Activated naive CD8-positive, alpha-beta T cell treated with anti-CD3 and anti-CD28 coated beads, Interleukin-2, amount 10 ng/mL, durations not matched to agents 7 days and 5 days (primary cell): ENCODE measurements at regions not wholly inside any gene's neighbourhood (a gene's known extent, or its start where the extent isn't known, plus 50 kb on each side); places are given as distances from the start of the nearest gene placed in this dataset.
"Not testable (repeated sequence)": the region's sequence is repeated elsewhere in the genome, so short reads cannot be mapped to it uniquely, and the experiment has no call there.

Source experiments
- ATAC-seq: fragments of 150-1000 bp; cut with Tn5 transposase; one replicate; pipeline ENCODE4 v1.10.0; 2021; ENCODE audit warnings: low read depth, moderate library complexity
- POLR2A ChIA-PET: fragments of 350-600 bp; sonication (Branson Sonifier 250); formaldehyde crosslinking; loops from one replicate; lab custom pipeline; 2021; ENCODE audit warnings: antibody characterized with exemption; lab: Charles Lee
- DNase-seq: peaks from one replicate; pipeline ENCODE4 v3.0.0; 2021
- H3K27ac Mint-ChIP-seq: one replicate; pipeline ENCODE4 v1.8.0; 2022; ENCODE audit warnings: mild to moderate bottlenecking, mixed read lengths
- H3K27me3 Mint-ChIP-seq: one replicate; pipeline ENCODE4 v1.8.0; 2022; ENCODE audit warnings: mild to moderate bottlenecking, moderate library complexity, mixed read lengths
- H3K36me3 Mint-ChIP-seq: one replicate; pipeline ENCODE4 v1.8.0; 2021; ENCODE audit warnings: mild to moderate bottlenecking, mixed read lengths
- H3K4me1 Mint-ChIP-seq: one replicate; pipeline ENCODE4 v1.8.0; 2021; ENCODE audit warnings: mixed read lengths
- H3K4me3 Mint-ChIP-seq: one replicate; pipeline ENCODE4 v1.8.0; 2022; ENCODE audit warnings: mild to moderate bottlenecking, moderate library complexity, mixed read lengths
- H3K9me3 Mint-ChIP-seq: one replicate; pipeline ENCODE4 v1.8.0; 2021; ENCODE audit warnings: mixed read lengths

GRCh38 chr2:4219101-4219500 lies 515.7 kb downstream of the DCDC2C start:
- Mint-ChIP-seq H3K27ac (no peak overlapping the region), H3K27me3 (no peaks in the 10 kb centered on the region), H3K9me3 (peaks cover 1% of the 10 kb centered on the region), H3K4me1 (no peaks in the 10 kb centered on the region), H3K36me3 (no peaks in the 10 kb centered on the region), H3K4me3 (no peak overlapping the region)
- POLR2A ChIA-PET, result no interaction called here
- DNase-seq (no peak), ATAC-seq (no peak)

GRCh38 chr2:4219571-4219970 lies 516.2 kb downstream of the DCDC2C start:
- H3K27me3 Mint-ChIP-seq, result no peaks in the 10 kb centered on the region
- peaks cover 1% of the 10 kb centered on the region for H3K9me3 Mint-ChIP-seq
- H3K4me3 Mint-ChIP-seq, result no peak overlapping the region
- ATAC-seq (no peak), DNase-seq (no peak)
- POLR2A ChIA-PET, result no interaction called here
- H3K36me3 Mint-ChIP-seq, result no peaks in the 10 kb centered on the region
- H3K4me1 Mint-ChIP-seq, result no peaks in the 10 kb centered on the region
- no peak overlapping the region for H3K27ac Mint-ChIP-seq

DNA sequence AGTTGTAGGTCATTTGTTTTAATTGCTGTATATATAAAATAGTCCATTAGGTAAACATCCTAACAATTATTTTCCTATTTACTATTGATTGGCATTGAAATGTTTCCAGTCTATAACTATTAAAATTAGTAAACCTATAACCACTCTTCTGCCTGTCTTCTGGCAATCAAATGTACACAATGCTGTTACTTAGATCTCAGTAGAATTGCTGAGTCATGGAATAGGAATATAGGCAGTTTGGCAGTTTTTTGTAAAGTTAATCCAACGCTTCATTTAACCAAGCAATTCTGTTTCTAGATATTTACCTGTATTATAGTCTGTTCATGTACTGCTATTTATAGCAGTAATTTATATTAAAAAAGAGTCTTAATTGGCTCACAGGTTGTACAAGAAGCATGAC lies 518.1 kb downstream of the DCDC2C start:
- no peaks in the 10 kb centered on the region for H3K27me3 Mint-ChIP-seq
- H3K9me3 Mint-ChIP-seq, result peaks cover 1% of the 10 kb centered on the region
- no peaks in the 10 kb centered on the region for H3K4me1 Mint-ChIP-seq
- H3K27ac Mint-ChIP-seq, result no peak overlapping the region
- no peak for DNase-seq
- no peaks in the 10 kb centered on the region for H3K36me3 Mint-ChIP-seq
- no peak overlapping the region for H3K4me3 Mint-ChIP-seq
- POLR2A ChIA-PET, result no interaction called here
- no peak for ATAC-seq

GRCh38 chr2:4221845-4222244 lies 518.5 kb downstream of the DCDC2C start:
- Mint-ChIP-seq H3K27ac (no peak overlapping the region), H3K4me3 (no peak overlapping the region), H3K36me3 (no peaks in the 10 kb centered on the region), H3K4me1 (no peaks in the 10 kb centered on the region), H3K9me3 (peaks cover 1% of the 10 kb centered on the region), H3K27me3 (no peaks in the 10 kb centered on the region)
- POLR2A ChIA-PET, result no interaction called here
- ATAC-seq (no peak), DNase-seq (no peak)

DNA sequence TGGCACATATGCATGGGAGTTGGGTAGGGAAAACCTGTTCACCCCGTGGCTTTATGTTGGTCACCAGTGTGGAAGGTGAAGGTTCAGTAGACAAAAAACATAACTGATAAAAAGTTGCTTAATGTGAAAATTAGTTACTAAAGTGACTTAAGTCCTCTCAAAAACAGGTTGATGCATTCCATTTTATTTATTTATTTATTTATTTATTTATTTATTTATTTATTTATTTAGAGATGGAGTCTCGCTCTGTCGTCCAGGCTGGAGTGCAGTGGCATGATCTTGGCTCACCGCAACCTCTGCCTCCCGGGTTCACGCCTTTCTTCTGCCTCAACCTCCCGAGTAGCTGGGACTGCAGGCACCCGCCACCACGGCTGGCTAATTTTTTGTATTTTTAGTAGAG lies 541.0 kb downstream of the DCDC2C start:
- H3K27me3 Mint-ChIP-seq, POLR2A ChIA-PET, H3K4me3 Mint-ChIP-seq, DNase-seq, H3K4me1 Mint-ChIP-seq, ATAC-seq, H3K9me3 Mint-ChIP-seq, H3K27ac Mint-ChIP-seq, H3K36me3 Mint-ChIP-seq: not testable (repeated sequence)

DNA sequence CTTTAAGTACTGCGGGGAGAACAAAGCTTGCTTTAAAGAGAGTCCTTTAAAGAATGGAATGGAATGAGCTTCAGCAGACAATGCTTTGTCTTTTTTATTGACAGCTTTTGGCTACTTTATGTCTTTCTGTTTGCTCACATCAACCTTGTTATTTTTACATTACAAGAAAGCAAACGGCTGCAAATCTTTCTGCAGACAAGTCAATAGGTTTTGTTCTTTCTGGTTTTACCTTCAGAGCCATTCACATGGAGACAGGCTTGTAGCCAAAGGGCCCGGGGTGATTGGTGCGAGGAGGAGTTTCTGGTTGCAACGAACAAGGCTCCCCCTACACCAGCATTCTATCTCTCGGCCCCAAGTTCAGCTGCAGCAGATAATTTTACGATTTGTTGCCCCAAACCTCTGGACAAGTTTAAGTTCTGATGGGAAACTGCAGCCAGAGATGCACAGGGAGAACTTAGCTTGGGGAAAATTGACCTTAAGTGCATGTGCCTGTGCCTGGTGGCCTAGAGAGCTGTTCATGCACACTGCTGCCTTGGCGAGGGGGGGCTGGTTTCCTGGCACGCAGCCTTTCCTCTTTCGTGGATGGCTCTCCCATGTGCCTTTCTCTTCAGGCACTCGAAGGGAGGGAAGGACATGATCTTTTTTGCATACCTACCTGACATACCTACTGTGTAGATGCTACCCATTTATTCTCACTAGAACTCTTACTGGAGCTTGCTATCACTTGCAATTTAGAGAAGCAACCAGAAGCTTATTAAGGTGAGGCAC lies 543.2 kb downstream of the DCDC2C start:
- ATAC-seq (no peak), DNase-seq (no peak)
- peaks cover 2% of the 10 kb centered on the region for H3K9me3 Mint-ChIP-seq
- H3K27me3 Mint-ChIP-seq, result no peaks in the 10 kb centered on the region
- no peak overlapping the region for H3K4me3 Mint-ChIP-seq
- no peak overlapping the region for H3K27ac Mint-ChIP-seq
- POLR2A ChIA-PET, result no interaction called here
- no peaks in the 10 kb centered on the region for H3K4me1 Mint-ChIP-seq
- H3K36me3 Mint-ChIP-seq, result no peaks in the 10 kb centered on the region

DNA sequence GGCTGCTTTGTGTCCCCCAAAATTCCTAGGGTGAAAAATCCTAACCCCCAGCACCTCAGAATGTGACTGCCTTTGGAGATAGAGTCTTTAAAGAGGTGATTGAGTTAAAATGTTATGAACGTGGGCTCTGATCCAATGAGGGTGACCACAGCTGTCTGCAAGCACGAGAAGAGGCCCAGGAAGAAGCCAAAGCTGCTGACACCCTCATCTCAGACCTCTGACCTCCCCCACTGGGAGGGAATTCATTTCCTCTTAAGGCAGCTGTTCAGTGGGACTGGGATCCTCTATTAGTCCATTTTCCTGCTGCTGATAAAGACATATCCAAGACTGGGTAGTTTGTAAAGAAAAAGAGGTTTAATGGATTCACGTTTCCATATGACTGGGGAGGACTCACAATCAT lies 544.4 kb downstream of the DCDC2C start:
- Mint-ChIP-seq H3K4me3 (no peak overlapping the region), H3K27ac (no peak overlapping the region)

DNA sequence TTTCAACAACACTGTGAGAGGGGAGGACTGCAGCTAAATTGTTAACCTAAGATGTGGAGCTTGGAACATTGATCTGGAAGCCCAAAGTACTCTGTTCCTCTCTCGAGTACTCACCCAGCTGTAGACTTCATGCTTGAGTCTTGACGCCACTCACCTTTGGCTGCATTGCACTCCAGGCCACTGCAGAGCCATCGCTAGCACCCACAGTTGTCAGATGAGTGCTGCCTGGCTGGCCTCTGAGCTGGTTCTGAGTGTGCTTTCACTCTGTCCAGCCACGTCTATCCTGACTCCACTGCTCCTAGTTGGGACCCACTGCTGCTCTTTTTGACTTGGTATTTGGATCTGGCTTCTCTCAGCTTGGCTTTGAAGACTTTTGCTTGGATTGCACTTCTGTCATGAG lies 552.1 kb downstream of the DCDC2C start:
- POLR2A ChIA-PET, result no interaction called here

More for the DNA sequence above, 544.4 kb downstream of the DCDC2C start:
- Mint-ChIP-seq H3K27me3 (no peaks in the 10 kb centered on the region), H3K9me3 (peaks cover 2% of the 10 kb centered on the region), H3K4me1 (no peaks in the 10 kb centered on the region), H3K36me3 (no peaks in the 10 kb centered on the region)
- ATAC-seq (no peak), DNase-seq (no peak)
- POLR2A ChIA-PET, result no interaction called here

DNA sequence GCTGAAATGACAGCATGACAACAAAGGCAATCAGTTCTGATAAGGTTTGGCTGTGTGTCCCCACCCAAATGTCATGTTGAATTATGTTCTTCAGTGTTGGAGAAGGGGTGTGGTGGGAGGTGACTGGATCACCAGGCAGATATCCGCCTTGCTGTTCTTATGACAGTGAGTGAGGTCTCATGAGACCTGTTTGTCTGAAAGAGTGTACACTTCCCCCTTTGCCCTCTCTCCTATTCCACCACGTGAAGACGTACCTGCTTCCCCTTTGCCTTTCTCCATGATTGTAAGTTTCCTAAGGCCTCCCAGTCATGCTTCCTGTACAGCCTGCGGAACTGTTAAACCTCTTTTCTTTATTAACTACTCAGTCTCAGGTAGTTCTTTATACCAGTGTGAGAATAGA lies 553.0 kb downstream of the DCDC2C start:
- Mint-ChIP-seq H3K4me3 (no peak overlapping the region), H3K27me3 (no peaks in the 10 kb centered on the region), H3K9me3 (no peaks in the 10 kb centered on the region), H3K36me3 (no peaks in the 10 kb centered on the region), H3K27ac (no peak overlapping the region), H3K4me1 (no peaks in the 10 kb centered on the region)
- ATAC-seq (no peak), DNase-seq (no peak)
- POLR2A ChIA-PET, result no interaction called here

More for the DNA sequence above, 552.1 kb downstream of the DCDC2C start:
- Mint-ChIP-seq H3K4me3 (no peak overlapping the region), H3K36me3 (no peaks in the 10 kb centered on the region), H3K4me1 (no peaks in the 10 kb centered on the region), H3K27me3 (no peaks in the 10 kb centered on the region), H3K9me3 (no peaks in the 10 kb centered on the region), H3K27ac (no peak overlapping the region)
- ATAC-seq (no peak), DNase-seq (no peak)

GRCh38 chr2:4258563-4258962 lies 555.2 kb downstream of the DCDC2C start:
- DNase-seq (no peak), ATAC-seq (no peak)
- Mint-ChIP-seq H3K4me3 (no peak overlapping the region), H3K9me3 (no peaks in the 10 kb centered on the region), H3K4me1 (no peaks in the 10 kb centered on the region), H3K27me3 (no peaks in the 10 kb centered on the region), H3K27ac (no peak overlapping the region), H3K36me3 (no peaks in the 10 kb centered on the region)
- POLR2A ChIA-PET, result no interaction called here

GRCh38 chr2:4265936-4266335 lies 562.6 kb downstream of the DCDC2C start:
- Mint-ChIP-seq H3K27ac (no peak overlapping the region), H3K4me3 (no peak overlapping the region), H3K9me3 (no peaks in the 10 kb centered on the region), H3K27me3 (peaks cover 2% of the 10 kb centered on the region), H3K4me1 (no peaks in the 10 kb centered on the region), H3K36me3 (no peaks in the 10 kb centered on the region)
- ATAC-seq (no peak), DNase-seq (no peak)
- POLR2A ChIA-PET, result no interaction called here

DNA sequence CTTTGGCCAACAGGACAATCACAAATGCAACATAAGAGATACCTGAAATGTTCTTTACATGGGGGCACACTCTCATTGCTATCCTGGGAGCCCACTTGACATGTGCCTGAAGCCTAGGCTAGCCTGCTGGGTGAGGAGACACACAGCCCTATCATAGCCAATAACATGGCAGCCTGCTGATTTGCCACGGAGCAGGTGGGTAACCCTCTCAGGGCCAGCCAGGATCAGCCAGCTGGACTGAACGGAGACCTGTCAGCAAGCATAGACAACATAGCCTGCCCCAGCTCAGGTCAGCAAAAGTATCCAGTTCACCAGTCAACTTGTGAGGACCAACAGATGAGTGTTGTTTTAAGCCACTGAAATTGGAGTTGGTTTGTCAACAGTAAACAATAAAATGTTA lies 566.5 kb downstream of the DCDC2C start:
- POLR2A ChIA-PET, result no interaction called here
- Mint-ChIP-seq H3K4me3 (no peak overlapping the region), H3K4me1 (no peaks in the 10 kb centered on the region), H3K27me3 (peaks cover 2% of the 10 kb centered on the region), H3K9me3 (no peaks in the 10 kb centered on the region), H3K27ac (no peak overlapping the region), H3K36me3 (no peaks in the 10 kb centered on the region)
- no peak for ATAC-seq
- DNase-seq, result no peak

GRCh38 chr2:4272261-4272858 lies 569.0 kb downstream of the DCDC2C start:
- POLR2A ChIA-PET, result no interaction called here
- H3K4me3 Mint-ChIP-seq, result no peak overlapping the region
- no peaks in the 10 kb centered on the region for H3K27me3 Mint-ChIP-seq
- H3K4me1 Mint-ChIP-seq, result no peaks in the 10 kb centered on the region
- H3K9me3 Mint-ChIP-seq, result peaks cover 3% of the 10 kb centered on the region
- no peaks in the 10 kb centered on the region for H3K36me3 Mint-ChIP-seq
- no peak for ATAC-seq
- no peak for DNase-seq
- no peak overlapping the region for H3K27ac Mint-ChIP-seq

GRCh38 chr2:4278392-4278791 lies 575.0 kb downstream of the DCDC2C start:
- ATAC-seq, result no peak
- POLR2A ChIA-PET, result no interaction called here
- H3K4me3 Mint-ChIP-seq, result no peak overlapping the region

More at GRCh38 chr2:4278392-4278791, 575.0 kb downstream of the DCDC2C start:
- no peak for DNase-seq
- Mint-ChIP-seq H3K9me3 (peaks cover 7% of the 10 kb centered on the region), H3K27me3 (no peaks in the 10 kb centered on the region), H3K27ac (no peak overlapping the region), H3K36me3 (no peaks in the 10 kb centered on the region), H3K4me1 (no peaks in the 10 kb centered on the region)
